SH-SY5Y (cell line): ENCODE measurements at regions not wholly inside any gene's neighbourhood (a gene's known extent, or its start where the extent isn't known, plus 50 kb on each side); places are given as distances from the start of the nearest gene placed in this dataset.

Experiments
- GATA2 ChIP-seq: IDR thresholded peaks from 2 replicates; pipeline ENCODE4 v1.6.1; 2011; ENCODE audit warnings: mild to moderate bottlenecking, low read depth, low read length
- GATA3 ChIP-seq: IDR thresholded peaks from 2 replicates; pipeline ENCODE4 v1.6.1; 2011; ENCODE audit warnings: low read depth, mild to moderate bottlenecking, low read length, moderate library complexity

DNA sequence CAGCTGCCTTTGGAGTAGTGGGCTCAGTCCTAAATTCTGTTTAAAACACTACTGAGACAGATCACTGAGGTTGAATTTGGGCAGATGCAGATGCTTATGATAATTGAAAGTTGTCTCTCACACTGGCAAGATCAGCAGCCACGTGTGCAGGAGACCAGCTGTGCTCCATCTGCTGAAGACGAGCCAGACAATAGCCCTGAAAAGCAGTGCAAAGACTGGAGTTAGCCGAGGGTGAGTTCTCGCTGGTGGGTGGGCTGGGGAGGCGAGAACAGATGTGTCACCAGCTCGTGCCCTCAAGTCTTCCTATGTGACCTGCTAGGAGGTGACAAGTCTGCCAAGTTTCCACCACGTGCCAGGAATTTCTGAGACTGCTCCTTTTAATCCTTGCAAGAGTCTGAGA, 661.3 kb upstream of the B3GAT1 start:
- TF ChIP-seq GATA3: no peak
- no peak for TF ChIP-seq GATA2
